NB4 (cell line): ENCODE measurements at regions not wholly inside any gene's neighbourhood (a gene's known extent, or its start where the extent isn't known, plus 50 kb on each side); places are given as distances from the start of the nearest gene placed in this dataset.

Experiments used
- DNase-seq: peaks from one replicate; pipeline ENCODE4 v3.0.0; 2010; ENCODE audit warnings: low read depth
- H3K4me3 ChIP-seq: one replicate; pipeline ENCODE4 v1.5.1; 2011; ENCODE audit warnings: mild to moderate bottlenecking, low read depth, low read length, moderate library complexity
- MYC ChIP-seq: IDR thresholded peaks from 2 replicates; pipeline ENCODE4 v1.6.1; 2011; ENCODE audit warnings: low read depth, low read length
- POLR2A ChIP-seq: IDR thresholded peaks from 2 replicates; pipeline ENCODE4 v1.6.1; 2011; ENCODE audit warnings: mild to moderate bottlenecking; ENCODE audit not compliant: insufficient read length; ENCODE audit errors: extremely low read depth
- TF ChIP-seq, protein P1 (sequence below): IDR thresholded peaks from 2 replicates; pipeline ENCODE4 v1.6.1; 2011; ENCODE audit warnings: low read depth, low read length
- TF ChIP-seq, protein P2 (sequence below): IDR thresholded peaks from one replicate; pipeline ENCODE4 v1.5.1; 2012; ENCODE audit warnings: low read depth, low read length

DNA sequence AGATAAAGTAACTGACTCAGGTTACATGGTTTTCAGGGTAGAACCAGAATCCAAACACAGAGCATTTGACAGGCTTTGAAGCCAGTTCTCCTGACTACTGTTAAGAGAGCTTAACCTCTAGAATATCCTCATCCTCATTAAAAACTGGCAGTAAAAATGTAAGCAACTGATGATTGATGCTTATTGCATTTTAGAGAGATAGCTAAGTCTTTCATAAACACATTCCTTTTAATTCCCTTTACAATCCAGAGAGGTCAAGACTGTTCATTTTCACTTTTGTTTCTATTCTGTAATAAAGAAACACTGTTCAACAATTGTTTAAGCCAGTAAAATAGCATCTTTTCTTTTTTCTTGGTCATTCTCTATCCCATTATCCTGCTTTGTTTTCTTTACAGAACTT lies 53.9 kb upstream of the RAB27B start:
- no peak for DNase-seq
- H3K4me3 ChIP-seq = no peak overlapping the region
- TF ChIP-seq, protein P1, sequence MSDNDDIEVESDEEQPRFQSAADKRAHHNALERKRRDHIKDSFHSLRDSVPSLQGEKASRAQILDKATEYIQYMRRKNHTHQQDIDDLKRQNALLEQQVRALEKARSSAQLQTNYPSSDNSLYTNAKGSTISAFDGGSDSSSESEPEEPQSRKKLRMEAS = no peak
- no peak for TF ChIP-seq POLR2A
- TF ChIP-seq, protein P2, sequence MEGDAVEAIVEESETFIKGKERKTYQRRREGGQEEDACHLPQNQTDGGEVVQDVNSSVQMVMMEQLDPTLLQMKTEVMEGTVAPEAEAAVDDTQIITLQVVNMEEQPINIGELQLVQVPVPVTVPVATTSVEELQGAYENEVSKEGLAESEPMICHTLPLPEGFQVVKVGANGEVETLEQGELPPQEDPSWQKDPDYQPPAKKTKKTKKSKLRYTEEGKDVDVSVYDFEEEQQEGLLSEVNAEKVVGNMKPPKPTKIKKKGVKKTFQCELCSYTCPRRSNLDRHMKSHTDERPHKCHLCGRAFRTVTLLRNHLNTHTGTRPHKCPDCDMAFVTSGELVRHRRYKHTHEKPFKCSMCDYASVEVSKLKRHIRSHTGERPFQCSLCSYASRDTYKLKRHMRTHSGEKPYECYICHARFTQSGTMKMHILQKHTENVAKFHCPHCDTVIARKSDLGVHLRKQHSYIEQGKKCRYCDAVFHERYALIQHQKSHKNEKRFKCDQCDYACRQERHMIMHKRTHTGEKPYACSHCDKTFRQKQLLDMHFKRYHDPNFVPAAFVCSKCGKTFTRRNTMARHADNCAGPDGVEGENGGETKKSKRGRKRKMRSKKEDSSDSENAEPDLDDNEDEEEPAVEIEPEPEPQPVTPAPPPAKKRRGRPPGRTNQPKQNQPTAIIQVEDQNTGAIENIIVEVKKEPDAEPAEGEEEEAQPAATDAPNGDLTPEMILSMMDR = no peak
- no peak for TF ChIP-seq MYC

DNA sequence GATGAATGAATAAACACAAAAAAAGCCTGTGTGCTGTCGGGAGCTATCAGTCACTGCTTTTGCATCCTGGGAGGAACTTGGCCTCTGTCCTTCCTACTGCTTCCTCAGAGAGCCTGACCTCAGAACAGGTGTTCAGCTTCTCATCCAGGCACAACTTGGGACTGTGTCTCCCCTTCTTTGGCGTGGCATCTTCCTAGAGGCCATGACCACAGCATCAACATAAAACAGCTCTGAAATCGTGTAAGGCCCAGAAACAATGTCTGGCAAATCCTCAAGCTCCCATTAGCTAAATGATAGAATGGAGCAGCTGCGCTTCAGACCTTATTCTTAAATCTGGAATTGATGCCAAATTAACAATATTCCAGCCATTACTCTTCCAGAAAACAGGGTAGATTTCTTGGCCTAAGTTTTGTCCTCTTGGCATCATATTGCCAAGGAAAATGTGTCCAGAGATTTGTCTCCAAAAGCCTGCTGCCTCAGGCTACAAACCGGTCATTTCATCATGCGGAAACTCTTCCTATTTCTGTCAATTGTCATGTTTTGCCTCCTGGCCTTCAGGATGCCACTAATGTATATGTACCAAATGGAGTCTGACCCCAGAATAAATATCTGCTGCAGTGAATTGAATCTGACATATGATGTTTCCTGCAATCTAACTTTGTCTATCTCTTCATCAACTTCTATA lies 53.2 kb upstream of the RAB27B start:
- TF ChIP-seq, protein P2 = no peak
- TF ChIP-seq POLR2A = no peak
- TF ChIP-seq, protein P1 = no peak
- no peak for TF ChIP-seq MYC
- DNase-seq = no peak
- no peak overlapping the region for H3K4me3 ChIP-seq

DNA sequence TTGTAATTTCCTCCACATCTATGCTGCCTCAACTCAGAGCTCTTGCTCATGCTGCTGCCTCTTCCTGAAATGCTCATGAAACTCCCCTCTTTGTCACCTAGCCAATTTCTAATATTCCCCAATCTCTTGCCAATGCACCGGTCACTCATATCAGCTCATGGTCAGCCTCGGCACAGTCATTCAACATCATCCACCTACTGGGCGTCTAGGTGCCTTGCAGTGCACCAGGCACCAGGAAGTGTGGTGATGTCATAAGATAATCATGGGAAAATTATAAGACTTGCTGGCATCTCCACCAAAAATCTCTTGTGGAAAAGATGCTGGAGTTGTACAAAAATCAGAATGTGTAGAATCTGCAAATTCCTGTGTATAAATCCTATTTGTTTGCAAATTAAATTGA lies 52.6 kb upstream of the RAB27B start:
- no peak overlapping the region for H3K4me3 ChIP-seq
- peak; percentile 14 for DNase-seq
- no peak for TF ChIP-seq POLR2A
- TF ChIP-seq, protein P2 = no peak

DNA sequence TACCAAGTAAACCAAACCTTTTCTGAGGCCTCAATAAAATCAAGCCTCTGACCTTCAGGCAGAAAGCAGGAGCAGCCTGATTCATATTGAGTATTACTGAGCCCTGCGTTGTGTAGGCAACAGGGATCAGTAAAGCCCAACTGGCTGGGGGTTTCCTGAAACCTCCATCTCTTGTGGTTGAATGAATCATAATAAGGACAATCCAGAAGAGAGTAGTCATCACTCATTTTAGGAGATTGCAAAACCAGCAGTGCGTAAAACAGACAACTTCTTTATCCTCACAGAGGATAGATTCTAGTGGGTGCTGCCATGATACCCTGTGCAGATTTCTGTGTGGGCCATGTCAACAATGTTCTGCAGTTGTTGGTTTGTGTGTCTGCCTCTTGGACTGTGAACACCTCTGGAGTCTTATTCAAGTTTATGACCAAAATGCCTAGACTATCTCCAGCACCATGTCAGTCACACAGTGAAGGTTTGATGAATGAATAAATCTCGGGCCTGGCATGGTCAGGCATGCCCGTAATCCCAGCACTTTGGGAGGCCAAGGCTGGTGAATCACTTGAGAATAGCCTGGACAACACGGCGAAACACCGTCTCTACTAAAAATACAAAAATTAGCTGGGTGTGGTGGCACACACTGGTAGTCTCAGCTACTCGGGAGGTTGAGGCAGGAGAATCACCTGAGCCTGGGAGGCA lies 51.8 kb upstream of the RAB27B start:
- peak; percentile 93 for DNase-seq
- TF ChIP-seq POLR2A (no peak), MYC (no peak)
- TF ChIP-seq, protein P1 = no peak
- no peak overlapping the region for H3K4me3 ChIP-seq

DNA sequence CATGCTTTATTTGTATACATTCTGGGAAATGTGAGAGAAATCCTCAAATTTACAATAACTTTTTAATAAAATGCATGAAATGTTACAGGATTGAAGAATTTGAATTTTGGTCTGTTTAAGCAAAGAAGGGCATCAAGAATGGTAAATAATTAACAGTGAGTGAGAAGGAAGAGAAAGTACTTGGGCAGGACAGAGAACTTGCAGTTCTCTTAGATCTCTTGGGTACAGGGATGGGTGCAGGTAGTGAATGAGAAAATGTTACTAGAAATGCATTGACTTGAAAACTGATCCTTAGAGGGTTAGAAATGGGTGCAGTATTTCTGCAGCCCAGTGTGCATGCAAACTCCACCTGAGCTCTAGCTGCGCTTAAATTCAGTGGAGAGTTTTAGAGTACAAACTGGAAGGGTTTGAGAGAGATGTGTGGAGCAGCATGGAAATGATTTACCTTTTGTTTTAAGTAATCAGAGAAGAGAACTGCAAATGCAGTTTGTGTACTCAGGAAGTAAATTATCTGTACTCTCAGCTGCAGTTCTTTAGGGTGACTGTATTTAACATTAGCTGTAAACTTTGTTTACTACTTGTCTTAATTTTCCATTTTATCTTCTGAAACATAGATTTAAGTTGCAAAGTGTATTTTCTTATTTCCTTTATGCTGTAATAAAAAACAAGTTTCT lies 51.0 kb upstream of the RAB27B start:
- TF ChIP-seq POLR2A = no peak
- TF ChIP-seq, protein P2 = no peak
- TF ChIP-seq, protein P1 = no peak
- no peak for TF ChIP-seq MYC
- no peak for DNase-seq
- H3K4me3 ChIP-seq = no peak overlapping the region

DNA sequence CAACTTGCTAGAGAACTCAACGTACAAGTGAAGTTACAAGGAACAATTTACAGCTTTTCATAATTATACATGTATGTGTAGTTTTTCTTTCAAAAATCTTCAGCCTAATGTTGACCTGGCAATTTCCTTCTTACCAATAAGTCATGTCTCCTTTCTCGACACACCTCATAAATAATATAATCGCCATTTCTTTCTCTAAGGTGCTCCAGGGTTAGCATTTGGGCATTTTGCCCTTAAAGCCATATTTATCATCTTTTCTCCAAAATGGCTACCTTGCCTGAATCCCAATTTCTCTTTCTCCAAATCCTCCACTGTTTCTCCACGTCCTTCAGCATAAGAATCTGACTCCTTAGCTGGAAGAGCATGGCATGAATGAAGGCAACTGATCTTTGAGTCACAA lies 50.3 kb upstream of the RAB27B start:
- no peak overlapping the region for H3K4me3 ChIP-seq
- TF ChIP-seq, protein P1 = no peak
- TF ChIP-seq MYC (no peak), POLR2A (no peak)
- TF ChIP-seq, protein P2 = no peak
- no peak for DNase-seq
